ENCODE measurements at regions not wholly inside any gene's neighbourhood (a gene's known extent, or its start where the extent isn't known, plus 50 kb on each side); places are given as distances from the start of the nearest gene placed in this dataset.

DNA sequence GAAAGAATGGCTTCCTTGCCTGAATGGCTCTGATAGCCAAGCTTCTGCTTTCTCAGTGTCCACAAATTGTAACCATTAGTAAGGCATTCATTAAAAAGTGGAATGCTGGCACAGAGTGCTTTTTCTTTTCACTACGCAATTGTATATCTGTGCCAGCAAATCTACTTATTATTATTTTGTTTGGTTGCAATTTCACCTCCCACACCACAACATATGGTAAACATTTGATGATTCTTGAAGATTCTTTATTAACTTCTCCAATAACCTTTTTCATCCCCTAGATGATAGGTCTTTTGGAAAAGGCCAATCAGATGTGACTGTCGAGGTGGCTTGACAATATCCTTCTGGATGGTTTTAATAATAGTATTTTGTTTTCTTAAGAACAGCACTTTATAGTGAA, 234.1 kb downstream of the TMEM38B start:
- DNase-seq: no peak

DNA sequence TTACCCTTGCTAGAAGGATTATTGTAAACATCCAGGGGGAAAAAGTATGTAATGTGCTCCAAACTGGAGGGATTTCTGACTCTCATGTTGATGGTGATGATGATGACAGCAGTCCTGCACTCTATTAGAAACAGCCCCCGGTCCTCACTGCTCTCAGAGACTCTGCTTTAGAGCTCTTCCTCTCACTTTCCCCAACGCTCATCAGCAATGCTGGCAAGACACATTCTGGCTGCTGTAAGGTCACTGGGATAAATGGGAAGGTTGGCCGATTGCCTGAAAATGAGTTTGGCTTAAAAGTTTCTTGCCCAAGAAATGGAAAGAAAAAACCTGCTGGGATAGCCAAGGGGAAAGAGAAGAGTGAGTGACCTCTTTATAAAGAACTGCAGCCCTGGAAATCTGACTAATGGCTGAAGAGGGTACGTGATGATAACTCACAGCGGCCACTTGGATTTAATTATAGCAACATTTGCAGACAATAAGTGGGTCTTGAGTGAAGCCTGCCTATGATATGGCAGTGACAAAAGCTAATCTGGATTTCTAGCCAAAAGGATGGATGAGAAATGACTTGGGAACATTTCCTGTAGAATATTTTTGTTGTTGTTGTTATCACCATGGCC, 235.8 kb downstream of the TMEM38B start:
- no peak for DNase-seq

DNA sequence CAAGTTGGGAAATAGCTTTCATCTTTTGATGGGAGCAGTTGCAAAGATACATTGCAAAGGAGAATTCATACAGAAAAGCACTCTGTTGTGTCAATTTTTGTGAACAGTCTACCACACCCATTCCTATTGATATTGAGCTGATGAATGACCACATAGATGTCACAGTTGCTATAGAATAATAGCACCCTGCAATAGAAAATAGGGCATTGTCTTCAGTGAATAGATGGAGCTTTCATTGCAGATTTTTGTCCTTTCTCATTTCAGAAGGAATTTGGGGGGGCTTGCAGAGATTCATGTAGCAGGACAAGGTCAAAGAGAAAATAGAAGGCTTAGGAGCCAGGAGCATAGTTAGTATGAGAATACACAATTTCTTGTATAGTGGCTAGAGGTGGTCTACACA, 237.9 kb downstream of the TMEM38B start:
- no peak for DNase-seq

DNA sequence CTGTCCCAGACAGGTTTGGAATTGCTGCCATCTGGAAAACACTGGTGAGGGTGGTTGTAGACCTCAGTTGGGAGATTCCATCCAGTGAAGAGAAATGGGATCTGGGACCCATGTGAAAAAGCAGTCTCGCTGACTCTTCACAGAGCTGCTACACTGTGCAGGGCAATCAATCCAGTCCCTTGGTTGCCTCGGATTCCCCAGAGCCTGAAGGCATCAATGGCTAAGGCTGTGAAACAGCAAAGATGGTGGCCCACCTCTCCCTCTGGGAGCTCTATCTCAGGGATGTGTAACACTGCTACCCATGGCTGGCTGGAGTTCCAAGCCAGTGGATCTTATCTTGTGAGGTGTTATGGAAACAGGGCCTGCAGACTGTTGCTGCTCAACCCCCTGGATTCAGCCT, 256.1 kb downstream of the TMEM38B start:
- no peak for DNase-seq

DNA sequence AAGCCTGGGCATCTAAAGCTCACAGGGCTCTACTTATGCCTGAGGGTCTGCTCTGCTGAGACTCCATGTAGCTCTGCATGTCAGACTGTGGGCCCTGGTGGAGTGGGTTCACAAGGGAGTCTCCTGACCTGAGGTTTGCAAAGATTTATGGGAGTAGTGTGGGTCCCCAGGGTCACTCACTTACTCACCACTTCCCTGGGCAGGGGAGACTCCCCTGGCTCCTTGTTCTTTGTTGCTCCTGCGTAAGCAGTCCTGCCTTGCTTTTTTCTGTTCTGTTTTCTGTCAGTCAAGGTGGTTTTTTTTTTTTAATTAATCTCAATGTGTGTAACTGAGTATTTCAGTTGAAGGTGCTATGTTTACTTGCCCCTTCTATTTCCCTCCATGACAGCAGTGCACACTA, 256.6 kb downstream of the TMEM38B start:
- no peak for DNase-seq

DNA sequence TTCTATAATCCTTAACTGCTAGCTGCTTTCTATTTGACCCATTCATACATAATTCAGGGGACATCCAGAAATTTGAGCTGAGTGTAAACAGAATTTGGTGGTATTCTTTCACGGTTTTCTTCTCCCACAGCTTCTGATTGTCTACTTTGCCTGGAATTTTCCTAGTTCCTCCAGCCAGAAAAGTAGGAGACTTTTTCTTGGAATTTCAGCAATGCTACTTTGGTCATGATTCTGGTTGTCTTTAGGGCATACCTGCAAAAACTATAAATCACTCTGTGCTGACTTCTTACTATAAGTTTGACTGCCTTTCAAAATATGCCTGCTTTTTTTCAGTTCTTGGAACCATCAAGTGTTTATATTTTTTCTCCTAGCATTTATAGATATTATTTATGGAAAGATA, 260.2 kb downstream of the TMEM38B start:
- DNase-seq: no peak

DNA sequence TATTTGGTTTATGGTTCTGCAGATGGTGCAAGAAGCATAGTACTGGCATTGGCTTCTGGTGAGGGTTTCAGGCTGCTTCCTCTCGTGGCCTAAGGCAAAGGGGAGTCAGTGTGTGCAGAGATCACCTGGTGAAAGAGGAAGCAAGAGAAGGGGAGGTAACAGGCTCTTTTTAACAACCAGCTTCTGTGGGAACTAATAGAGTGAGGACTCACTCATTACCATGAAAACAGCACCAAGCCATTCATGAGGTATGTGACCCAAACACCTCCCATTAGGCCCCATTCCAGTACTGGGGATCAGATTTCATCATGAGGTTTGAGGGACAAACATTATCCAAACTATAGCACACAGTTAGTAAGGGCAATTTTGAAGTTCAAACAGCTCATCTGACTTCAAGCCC, 263.5 kb downstream of the TMEM38B start:
- DNase-seq: no peak

DNA sequence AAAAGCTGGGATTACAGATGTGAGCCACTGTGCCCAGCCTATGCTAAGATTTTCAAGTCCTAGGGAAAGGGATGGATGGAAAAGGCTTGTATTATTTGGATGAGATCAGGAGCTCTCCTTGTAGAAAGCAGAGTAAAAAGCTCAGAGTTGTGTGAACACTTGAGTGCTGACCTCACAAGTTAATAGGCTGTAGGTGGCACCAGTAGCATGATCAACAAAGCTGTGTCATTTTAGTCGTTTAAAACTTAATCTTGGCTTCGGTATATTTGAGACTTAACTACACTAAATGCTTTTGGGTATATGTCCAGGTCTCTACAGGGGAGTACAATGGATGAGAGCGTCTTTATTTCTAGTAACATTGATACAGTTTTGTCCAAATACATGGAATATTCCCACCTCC, 264.2 kb downstream of the TMEM38B start:
- DNase-seq: no peak

DNA sequence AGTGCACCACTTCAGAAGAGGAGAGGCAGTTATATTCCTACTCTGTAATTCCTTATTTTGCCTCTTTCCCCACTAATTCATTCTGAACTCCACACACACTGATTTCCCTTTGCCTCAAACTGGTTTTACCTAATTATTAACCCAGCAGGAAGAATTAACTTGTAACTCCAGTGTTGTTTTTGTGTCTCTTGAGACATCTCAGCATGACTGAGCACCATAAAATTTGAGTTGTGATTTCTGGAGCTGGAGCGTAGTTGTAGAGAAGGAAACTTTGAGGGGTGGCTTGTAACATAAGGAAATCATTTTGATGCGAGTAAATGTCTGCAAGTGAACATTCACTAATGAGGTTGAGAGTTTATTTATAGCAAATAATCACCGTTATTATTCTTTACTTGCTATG, 265.2 kb downstream of the TMEM38B start:
- no peak for DNase-seq

DNA sequence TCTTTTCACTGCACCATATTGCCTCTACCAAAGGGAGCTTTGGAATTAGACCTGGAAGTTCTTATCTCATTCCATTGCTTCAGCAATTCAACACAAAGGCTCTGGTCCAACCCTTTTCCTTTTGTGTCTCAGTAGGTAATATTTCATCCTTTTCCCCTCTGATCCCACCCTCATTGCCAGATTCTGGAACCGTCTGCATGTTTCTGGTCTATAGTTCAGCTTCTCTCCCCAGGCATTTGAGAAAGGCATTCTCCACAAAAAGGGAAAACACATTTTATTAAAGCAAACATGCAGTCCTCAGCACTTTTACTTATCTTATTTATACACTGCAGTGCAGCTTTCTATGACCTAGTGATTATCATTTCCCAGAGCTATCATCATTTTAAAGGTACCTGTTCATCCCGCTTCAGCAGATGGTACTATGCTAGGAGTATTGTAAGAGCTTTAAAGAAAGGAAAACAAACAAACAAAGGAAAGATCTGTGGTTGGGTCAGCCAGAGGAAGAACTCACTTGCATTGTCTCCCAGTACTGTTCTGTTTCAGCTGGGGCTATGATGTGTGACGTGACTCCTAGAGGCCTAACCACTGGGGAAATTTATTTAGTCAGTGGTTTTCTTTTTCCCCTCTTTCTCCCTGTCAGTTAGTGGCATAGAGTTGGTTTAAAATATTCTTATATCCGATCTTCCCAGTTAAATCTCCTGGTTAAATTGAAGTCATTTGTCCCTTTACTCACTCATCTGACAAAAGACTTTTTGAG, 269.2 kb downstream of the TMEM38B start:
- no peak for DNase-seq

DNA sequence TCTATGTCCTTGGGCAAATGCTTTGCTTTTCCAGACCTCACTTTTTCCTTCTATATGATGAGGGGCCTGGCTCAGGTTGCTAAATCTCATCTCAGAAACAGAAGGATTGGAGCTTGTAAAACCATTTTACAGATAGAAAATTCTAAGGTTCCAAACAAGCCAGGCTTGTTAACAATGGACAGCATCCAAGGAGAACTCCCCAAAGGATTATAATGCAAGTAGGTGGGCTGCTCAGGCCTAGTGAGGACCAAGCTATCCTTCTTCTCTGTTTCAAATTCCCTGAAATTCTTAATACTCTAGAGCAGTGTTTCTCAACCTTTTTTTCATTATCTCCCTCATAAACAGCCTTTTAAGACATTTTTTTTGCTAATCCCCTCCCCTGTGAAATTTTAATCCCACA, 269.8 kb downstream of the TMEM38B start:
- DNase-seq: no peak

DNA sequence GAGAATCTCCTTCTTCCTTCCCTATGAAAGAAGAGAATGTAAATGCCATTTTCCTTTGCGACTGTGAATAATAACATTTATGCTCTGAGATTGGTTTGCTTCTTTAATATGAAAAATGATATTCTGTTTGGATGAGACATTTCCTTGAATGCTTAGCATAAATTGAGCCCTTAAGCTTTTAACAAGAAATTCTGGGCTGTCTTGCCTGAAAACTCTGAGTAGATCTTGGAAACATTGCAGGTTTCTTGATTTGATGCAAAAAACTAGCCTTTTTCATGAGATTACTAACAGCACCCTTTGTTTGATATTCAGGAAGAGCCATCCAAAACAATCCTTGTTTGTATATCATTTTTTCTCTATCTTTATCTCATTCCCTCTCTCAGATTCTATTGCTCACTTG, 272.5 kb downstream of the TMEM38B start:
- DNase-seq: no peak

DNA sequence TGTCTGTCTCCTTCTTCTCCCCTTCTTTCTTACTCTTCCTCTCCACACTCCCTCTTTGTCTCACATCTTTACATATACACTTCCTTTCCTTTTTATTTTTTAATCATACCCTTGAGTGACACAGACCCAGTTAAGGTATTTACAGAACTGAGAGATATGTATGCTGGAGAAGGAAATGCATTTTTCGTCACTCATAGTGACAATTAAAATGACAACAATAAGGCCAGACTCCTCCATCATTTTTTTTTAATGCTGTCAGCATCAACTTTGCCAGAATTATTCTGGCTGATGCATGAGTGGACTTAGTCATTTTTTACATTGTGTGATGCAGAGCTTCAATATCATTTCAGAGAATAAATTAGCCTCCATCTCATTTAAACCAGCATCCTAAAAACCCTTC, 272.9 kb downstream of the TMEM38B start:
- no peak for DNase-seq

DNA sequence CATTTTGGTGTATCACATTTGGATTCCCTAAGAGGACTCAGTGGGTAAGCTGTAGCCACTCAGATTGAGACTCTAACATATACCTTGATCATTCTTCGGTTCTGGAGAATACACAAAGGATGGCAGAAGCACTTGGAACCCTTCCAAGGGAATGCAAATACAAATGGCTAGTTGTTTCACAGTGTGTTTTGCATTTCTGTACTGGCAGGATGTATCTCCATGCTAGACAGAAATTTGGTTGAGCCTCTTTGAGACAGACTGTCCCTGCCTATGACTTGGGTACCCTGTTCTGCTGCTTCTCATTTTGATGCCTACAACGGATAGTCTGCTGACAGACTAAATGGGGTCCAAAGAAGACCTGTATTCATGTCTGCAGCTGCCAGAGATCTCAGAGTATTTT, 273.5 kb downstream of the TMEM38B start:
- DNase-seq: no peak

DNA sequence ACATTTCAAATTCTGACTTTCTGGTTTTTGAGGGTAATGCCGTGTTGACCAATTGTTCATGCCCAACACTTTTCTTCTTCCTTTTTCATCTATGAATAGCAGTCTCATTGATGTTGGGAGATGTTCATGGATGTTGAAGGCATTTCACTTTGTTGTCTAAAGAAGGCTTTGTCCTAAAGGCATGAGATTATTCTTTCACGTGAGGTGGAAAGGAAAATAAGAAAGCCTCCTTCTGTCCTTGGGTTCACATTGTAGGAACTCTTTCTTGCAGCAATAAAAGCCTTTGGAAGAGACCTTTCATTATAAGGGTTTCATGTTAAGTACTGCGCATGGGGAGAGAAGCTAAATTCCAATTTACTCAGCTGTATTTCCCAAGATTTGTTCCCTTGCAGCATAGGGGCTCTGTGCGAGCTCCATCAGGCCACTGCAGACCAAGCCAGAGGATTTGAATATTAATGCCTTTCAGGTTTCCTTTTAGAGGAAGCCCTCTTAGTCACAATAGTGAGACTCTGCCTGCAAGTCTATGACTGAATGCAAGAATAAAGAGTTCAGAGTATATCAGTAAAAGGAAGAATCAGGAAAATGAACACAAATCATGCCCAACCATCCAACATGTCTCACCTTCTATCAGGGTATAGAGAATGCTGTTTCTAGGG, 274.6 kb downstream of the TMEM38B start:
- DNase-seq: no peak

DNA sequence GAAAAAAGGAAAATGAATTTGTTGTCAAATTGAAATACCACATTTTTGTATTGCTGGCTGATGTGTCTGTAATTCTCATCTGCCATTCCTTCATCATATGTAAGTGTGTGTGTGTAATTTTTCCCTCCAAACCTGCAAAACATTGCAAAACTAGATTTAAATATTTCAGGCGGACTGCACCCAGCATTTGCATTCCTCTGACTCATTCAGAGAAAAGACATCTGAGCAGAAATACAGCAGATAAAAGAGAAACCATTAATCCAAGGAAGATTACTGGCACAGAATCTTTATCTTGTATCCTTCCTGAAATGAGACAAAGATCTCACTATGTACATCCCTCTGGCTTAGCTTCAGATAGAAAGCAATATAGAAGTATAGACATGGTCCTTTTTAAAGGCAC, 275.3 kb downstream of the TMEM38B start:
- DNase-seq: no peak

DNA sequence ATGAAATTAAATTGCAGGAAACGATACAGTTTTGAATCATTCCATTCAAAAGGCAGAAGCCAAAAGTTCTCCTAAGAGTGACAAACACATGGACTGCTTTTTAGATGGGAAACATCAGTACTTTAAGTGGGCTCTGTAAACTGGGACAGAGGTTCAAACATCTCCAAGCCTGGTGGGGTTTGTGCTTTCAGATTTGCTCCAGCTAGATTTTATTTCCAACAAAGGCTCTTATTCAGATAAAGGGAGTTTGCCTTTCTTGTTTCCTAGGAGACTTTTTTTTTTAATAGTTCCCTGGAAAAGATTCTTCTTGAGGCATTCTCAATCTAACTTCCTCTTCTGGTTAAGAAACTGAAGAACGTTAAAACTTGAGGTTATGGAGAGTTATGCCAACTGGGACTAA, 277.6 kb downstream of the TMEM38B start:
- DNase-seq: no peak

DNA sequence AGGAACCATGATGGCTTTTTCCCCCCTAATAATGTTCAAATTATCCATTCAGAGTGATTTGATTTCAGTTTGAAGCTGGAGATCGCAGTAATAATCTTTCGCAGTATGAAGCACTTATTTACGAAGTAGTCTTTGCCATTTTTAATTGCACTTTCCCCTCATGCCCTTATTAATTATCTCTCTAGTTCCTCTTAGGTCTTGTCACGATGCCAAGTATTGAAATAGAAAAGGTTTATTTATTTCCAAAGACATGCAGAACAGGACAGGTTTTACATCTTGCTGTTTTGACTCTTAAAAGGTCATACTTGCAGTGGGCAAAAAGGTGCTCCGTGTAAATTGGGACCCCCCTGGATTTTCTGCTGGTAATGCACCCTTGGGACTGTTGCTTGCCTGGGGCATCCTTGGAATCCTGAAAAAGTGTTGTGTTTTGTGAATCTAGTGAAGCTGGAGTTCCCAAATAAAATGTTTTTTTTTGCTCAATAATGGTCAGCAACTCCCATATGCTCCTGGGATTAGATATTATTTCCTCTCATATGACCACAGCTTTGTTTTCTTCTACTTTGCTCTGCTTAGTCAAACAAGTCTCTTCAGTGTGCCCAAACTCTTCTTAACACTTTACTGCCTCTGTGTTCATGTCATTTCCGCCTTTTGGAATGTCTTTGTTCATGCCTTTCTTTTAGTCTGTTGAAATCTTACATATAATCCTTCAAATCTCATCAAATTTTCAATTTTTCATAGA, 278.3 kb downstream of the TMEM38B start:
- no peak for DNase-seq

DNA sequence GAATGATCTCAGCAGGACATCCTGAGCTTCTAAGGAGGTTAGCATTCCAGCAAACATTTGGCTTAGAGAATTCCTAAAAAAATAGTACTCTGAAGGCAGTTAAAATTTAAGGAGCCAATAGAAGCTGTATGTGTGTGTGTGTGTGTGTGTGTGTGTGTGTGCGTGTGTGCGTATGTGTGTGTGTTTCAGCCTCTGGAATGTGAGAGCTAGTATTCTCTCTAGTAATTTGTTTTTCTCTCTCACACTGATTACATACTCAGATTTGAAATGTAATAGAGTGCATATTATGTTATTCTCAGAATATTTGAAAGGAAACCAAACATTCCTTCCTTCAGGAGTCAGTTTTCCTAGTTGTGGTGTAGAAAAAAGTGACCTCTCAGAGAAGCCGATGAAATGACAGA, 279.6 kb downstream of the TMEM38B start:
- no peak for DNase-seq

DNA sequence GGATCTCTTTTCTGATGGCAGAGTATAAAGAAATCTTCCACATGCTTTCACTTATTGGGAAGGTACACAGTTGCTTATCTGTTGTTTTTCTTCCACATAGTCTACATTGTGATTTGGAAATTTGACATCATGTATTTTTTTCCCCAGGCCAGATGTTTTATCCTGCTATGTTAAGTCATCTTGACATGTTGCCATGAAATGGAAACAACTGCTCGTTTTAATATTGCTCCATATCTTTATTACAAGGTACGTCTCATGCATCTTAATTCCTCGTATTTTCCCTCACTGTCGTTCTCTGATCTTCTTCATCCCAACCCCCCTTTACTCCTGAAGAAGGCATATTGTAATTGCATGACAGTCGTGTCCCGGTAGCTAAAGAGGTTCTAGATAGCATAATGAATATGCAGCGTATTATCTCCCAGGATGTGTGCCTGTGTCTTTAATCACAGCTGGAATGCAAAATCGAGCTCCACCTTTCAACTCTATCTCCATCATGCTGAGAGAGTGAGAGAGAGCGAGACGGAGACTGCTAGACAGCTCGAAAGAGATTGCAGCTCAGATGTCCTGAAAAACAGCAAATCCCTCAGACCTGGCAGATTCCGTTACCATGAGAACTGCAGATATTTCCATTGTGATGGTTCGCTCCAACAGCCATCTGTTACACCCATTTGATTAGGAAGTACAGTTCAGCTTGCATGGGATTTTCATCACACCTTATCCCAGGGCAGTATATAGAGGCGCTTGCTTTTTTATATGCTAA, 281.7 kb downstream of the TMEM38B start:
- no peak for DNase-seq

DNA sequence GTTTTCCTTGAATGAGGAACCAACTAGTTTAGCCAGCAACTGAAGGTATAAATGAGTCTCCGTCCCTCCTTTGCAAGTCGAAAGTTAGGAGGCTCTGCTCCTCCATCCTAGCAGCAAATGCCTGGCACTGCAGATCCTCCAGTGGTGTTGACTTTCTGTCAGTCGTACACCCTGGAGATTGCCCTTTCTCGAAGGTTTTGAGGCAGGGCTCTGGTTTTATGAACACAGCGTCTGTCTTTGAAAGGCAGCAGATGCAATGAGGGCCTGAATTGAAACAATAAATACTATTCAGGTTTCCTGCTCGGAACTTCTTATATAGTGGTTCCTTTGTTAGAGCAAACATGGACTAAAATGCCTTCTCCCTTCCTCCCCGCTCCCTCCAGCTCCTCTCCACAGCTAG, 284.0 kb downstream of the TMEM38B start:
- no peak for DNase-seq

DNA sequence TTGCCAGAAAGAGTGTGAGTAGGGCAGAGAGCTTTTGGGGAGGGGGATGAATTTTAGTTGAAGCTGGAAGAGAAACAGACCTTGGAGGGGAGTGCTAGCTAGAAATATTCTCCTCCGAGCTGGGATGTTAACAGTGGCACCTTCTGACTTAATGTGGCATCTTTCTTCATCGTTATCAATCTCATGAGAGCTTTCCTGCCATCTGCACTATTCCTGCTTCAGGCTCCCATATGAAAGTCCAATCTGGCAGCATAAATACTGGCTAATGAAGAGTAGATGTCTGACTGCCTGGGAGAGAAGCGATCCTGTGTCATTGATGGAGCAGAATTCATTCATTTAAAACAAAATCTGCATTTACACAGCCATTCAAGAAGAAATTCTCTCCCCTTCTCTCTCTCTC, 284.5 kb downstream of the TMEM38B start:
- DNase-seq: no peak

DNA sequence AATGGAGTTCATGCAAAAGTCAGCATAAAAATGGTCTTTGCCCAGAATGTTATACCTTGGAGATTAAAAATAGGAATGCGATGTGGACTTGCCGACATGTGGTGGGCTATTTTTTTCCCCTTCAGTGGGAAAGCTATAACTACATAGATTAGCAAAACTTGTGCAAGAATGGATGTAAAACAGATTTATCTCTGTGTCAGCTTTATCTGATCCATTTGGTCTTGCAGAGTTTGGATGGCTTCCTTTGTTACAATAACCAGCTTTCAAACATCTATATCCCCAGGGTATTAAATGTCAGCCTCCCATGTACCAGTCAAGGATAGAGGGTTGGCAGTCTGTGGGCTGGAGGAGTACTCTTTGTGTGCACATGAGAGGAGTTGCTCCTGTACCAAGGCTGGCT, 284.9 kb downstream of the TMEM38B start:
- no peak for DNase-seq
